HCT116 (cell line): ENCODE measurements at regions not wholly inside any gene's neighbourhood (a gene's known extent, or its start where the extent isn't known, plus 50 kb on each side); places are given as distances from the start of the nearest gene placed in this dataset.

Source experiments
- ATAC-seq: fragments of 200-7000 bp; cut with Tn5 transposase; 2 replicates; pipeline ENCODE4 v1.9.1; 2020; ENCODE audit warnings: mild to moderate bottlenecking, moderate library complexity
- BruUV-seq: library from RNA; stranded (reverse); fragments of 400-500 nt; replicated peaks from 2 replicates; lab custom pipeline; 2021; lab: Mats Ljungman, UMichigan
- CTCF ChIA-PET: fragments of 300-600 bp; sonication (Branson Sonifier 250); formaldehyde crosslinking; loops from one replicate; lab custom pipeline; 2021; ENCODE audit warnings: antibody characterized with exemption; lab: Charles Lee
- POLR2A ChIA-PET: fragments of 300-600, 350-600 bp; sonication (Branson Sonifier 250); formaldehyde crosslinking; loops from one replicate; lab custom pipeline; 2021; ENCODE audit warnings: antibody characterized with exemption; lab: Charles Lee
- RAD21 ChIA-PET, 2 experiments: fragments of 300-600 bp; sonication (Branson Sonifier 250); formaldehyde crosslinking; loops; one replicate each; lab custom pipeline; 2023; ENCODE audit warnings: low total read pairs in 2 of 2; ENCODE audit not compliant: uncharacterized antibody in 2 of 2, unreplicated experiment in 2 of 2, low non-redundant PET in 1 of 2; lab: Charles Lee
- DNase-seq: peaks from one replicate; pipeline ENCODE4 v3.0.0-alpha.2; 2010; ENCODE audit warnings: low read depth, low spot score
- H2AFZ ChIP-seq: fragments of 200-600 bp; shearing (Covaris generic), sonication (generic); 2 replicates; pipeline ENCODE4 v1.6.1; 2017; ENCODE audit warnings: low read depth, mixed run types, mixed read lengths, antibody characterized with exemption, low read length; ENCODE audit not compliant: poor library complexity, severe bottlenecking
- H3K27ac ChIP-seq: 2 replicates; pipeline ENCODE4 v1.5.1; 2012; ENCODE audit warnings: low read depth, low read length
- H3K27me3 ChIP-seq: fragments of 200-600 bp; sonication (generic); 2 replicates; pipeline ENCODE4 v1.6.1; 2016; ENCODE audit warnings: mixed run types, low read length, mixed read lengths; ENCODE audit not compliant: insufficient read depth
- H3K36me3 ChIP-seq, 2 experiments: fragments of 200-500 bp in 1 of 2; fragments of 200-600 bp in 1 of 2; sonication (Bioruptor generic) in 1 of 2; sonication (generic) in 1 of 2; 2 replicates each; pipeline versions ENCODE4 v1.5.1 to v1.6.1; 2014 to 2016; ENCODE audit warnings: low read length in 2 of 2, inconsistent platforms in 1 of 2, mixed read lengths in 1 of 2, mixed run types in 1 of 2; ENCODE audit not compliant: insufficient read depth in 2 of 2, control insufficient read depth in 1 of 2
- H3K4me1 ChIP-seq, 2 experiments: fragments of 200-600 bp in 1 of 2; sonication (generic) in 1 of 2; 2 replicates each; pipeline versions ENCODE4 v1.5.1 to v1.6.1; 2012 to 2017; ENCODE audit warnings: low read length in 2 of 2, inconsistent platforms in 1 of 2, mild to moderate bottlenecking in 1 of 2, mixed read lengths in 1 of 2, mixed run types in 1 of 2, moderate library complexity in 1 of 2; ENCODE audit not compliant: insufficient read depth in 2 of 2, control insufficient read depth in 1 of 2
- H3K4me2 ChIP-seq: fragments of 200-600 bp; sonication (generic); 2 replicates; pipeline ENCODE4 v1.6.1; 2017; ENCODE audit warnings: mixed run types, low read length, mixed read lengths
- H3K4me3 ChIP-seq, 2 experiments: fragments of 200-600 bp in 1 of 2; sonication (generic) in 1 of 2; replicated peaks in 1 of 2; 2 replicates each; pipeline ENCODE4 v1.5.1; 2011 to 2016; ENCODE audit warnings: low read length in 2 of 2, control low read depth in 1 of 2, low read depth in 1 of 2, mild to moderate bottlenecking in 1 of 2, mixed read lengths in 1 of 2, mixed run types in 1 of 2
- H3K79me2 ChIP-seq: fragments of 200-600 bp; sonication (generic); 2 replicates; pipeline ENCODE4 v1.6.1; 2017; ENCODE audit warnings: mild to moderate bottlenecking, mixed run types, low read length, moderate library complexity, mixed read lengths; ENCODE audit not compliant: insufficient read depth
- H3K9ac ChIP-seq: fragments of 200-600 bp; sonication (generic); 2 replicates; pipeline ENCODE4 v1.6.1; 2016; ENCODE audit warnings: low read length, mixed read lengths
- H3K9me2 ChIP-seq: fragments of 200-600 bp; sonication (generic), shearing (Covaris generic); 2 replicates; pipeline ENCODE4 v1.6.1; 2017; ENCODE audit warnings: mixed run types, mild to moderate bottlenecking, moderate library complexity; ENCODE audit not compliant: insufficient read depth
- H3K9me3 ChIP-seq, 2 experiments: fragments of 200-500 bp in 1 of 2; fragments of 200-600 bp in 1 of 2; sonication (Bioruptor generic) in 1 of 2; sonication (generic) in 1 of 2; 2 replicates each; pipeline ENCODE4 v1.6.1; 2014 to 2017; ENCODE audit warnings: low read length in 2 of 2, mixed read lengths in 2 of 2, inconsistent platforms in 1 of 2, low read depth in 1 of 2, mild to moderate bottlenecking in 1 of 2, mixed run types in 1 of 2, moderate library complexity in 1 of 2; ENCODE audit not compliant: control insufficient read depth in 1 of 2, insufficient read depth in 1 of 2
- H4K20me1 ChIP-seq: fragments of 200-600 bp; sonication (generic), shearing (Covaris generic); 2 replicates; pipeline ENCODE4 v1.6.1; 2017; ENCODE audit warnings: mixed run types, mild to moderate bottlenecking, moderate library complexity; ENCODE audit not compliant: insufficient read depth
- ATF3 ChIP-seq: IDR thresholded peaks from 2 replicates; pipeline ENCODE4 v1.6.1; 2012
- CTCF ChIP-seq, 3 experiments: fragments of 200-600 bp in 1 of 3; sonication (generic) in 1 of 3; IDR thresholded peaks in 2 of 3; conservative IDR thresholded peaks in 1 of 3; 2 replicates each; pipeline ENCODE4 v1.5.1; 2012 to 2017; ENCODE audit warnings: low read depth in 2 of 3, low read length in 2 of 3, antibody characterized with exemption in 1 of 3, borderline replicate concordance in 1 of 3, control low read depth in 1 of 3, mild to moderate bottlenecking in 1 of 3, mixed read lengths in 1 of 3, mixed run types in 1 of 3, moderate library complexity in 1 of 3; ENCODE audit not compliant: insufficient read depth in 1 of 3
- EGR1 ChIP-seq: IDR thresholded peaks from 2 replicates; pipeline ENCODE4 v1.6.1; 2012; ENCODE audit warnings: low read depth
- EZH2 ChIP-seq: fragments of 200-600 bp; sonication (generic); IDR thresholded peaks from 2 replicates; pipeline ENCODE4 v1.6.1; 2017; ENCODE audit warnings: antibody characterized with exemption, mixed run types
- JUND ChIP-seq: IDR thresholded peaks from 2 replicates; pipeline ENCODE4 v1.6.1; 2012
- POLR2AphosphoS5 ChIP-seq: IDR thresholded peaks from 2 replicates; pipeline ENCODE4 v1.6.1; 2011; ENCODE audit warnings: mild to moderate bottlenecking, low read depth, low read length, moderate library complexity
- REST ChIP-seq: IDR thresholded peaks from 2 replicates; pipeline ENCODE4 v1.6.1; 2012; ENCODE audit warnings: low read depth
- SP1 ChIP-seq: IDR thresholded peaks from 2 replicates; pipeline ENCODE4 v1.6.1; 2012; ENCODE audit warnings: low read depth
- TCF7L2 ChIP-seq: IDR thresholded peaks from 2 replicates; pipeline ENCODE4 v1.7.0; 2011; ENCODE audit warnings: borderline replicate concordance, inconsistent platforms; ENCODE audit not compliant: insufficient read depth, insufficient read length; ENCODE audit errors: extremely low read depth
- ZFX ChIP-seq: fragments of 450-650 bp; IDR thresholded peaks from 2 replicates; pipeline ENCODE4 v1.6.1; 2017
- intact Hi-C: fragments of 100-400 bp; cut with micrococcal nuclease; formaldehyde crosslinking; loops from 2 replicates; pipeline ENCODE4 v1.10.0; 2022

- no peak overlapping the region for H3K9ac ChIP-seq
- ChIA-PET POLR2A (no interaction called here), RAD21 (no interaction called here), CTCF (no interaction called here)
- no peak overlapping the region for H3K27ac ChIP-seq
- intact Hi-C loops = no loop called here
- no peaks in the 10 kb centered on the region for H4K20me1 ChIP-seq
- no peaks in the 10 kb centered on the region for H3K9me2 ChIP-seq
- H3K9me3 ChIP-seq = no peaks in the 10 kb centered on the region
- no peak overlapping the region for H3K4me2 ChIP-seq
- no peaks in the 10 kb centered on the region for H3K36me3 ChIP-seq
- no peak for TF ChIP-seq POLR2AphosphoS5
- TF ChIP-seq REST = no peak
- TF ChIP-seq SP1 = no peak
- TF ChIP-seq TCF7L2 = no peak
- no peak for TF ChIP-seq EZH2
- no peak for TF ChIP-seq JUND
- no peak for TF ChIP-seq ZFX
- no peak for TF ChIP-seq ATF3
- no peak for TF ChIP-seq CTCF (IDR thresholded peaks at IDR 0.05 in 2 of 3, conservative IDR thresholded peaks at IDR 0.05 in 1 of 3; ENCODE audit: borderline replicate concordance in 1 of 3, insufficient read depth in 1 of 3, low read depth in 2 of 3, low read length in 2 of 3)
- TF ChIP-seq EGR1 = no peak
- H3K79me2 ChIP-seq = no peaks in the 10 kb centered on the region
- no TSS peak for BruUV-seq
- H3K27me3 ChIP-seq = no peaks in the 10 kb centered on the region
- no peak overlapping the region for H3K4me3 ChIP-seq
- H2AFZ ChIP-seq = no peak overlapping the region
- ATAC-seq = no peak
- no peak for DNase-seq
- H3K4me1 ChIP-seq = no peaks in the 10 kb centered on the region
Observed at GRCh38 chr15:94780166-94780565, 548.8 kb downstream of the MCTP2 start.
